Nephron (organoid): ENCODE measurements at regions not wholly inside any gene's neighbourhood (a gene's known extent, or its start where the extent isn't known, plus 50 kb on each side); places are given as distances from the start of the nearest gene placed in this dataset.

Source experiments
- H3K27ac Mint-ChIP-seq, 3 experiments: 2 replicates each; pipeline ENCODE4 v1.8.0; 2020; ENCODE audit warnings: mixed read lengths in 3 of 3, mild to moderate bottlenecking in 2 of 3, moderate library complexity in 1 of 3
- H3K27me3 Mint-ChIP-seq: 2 replicates; pipeline ENCODE4 v1.8.0; 2021; ENCODE audit warnings: low read depth, mild to moderate bottlenecking, moderate library complexity, mixed read lengths
- H3K36me3 Mint-ChIP-seq: 2 replicates; pipeline ENCODE4 v1.8.0; 2020; ENCODE audit warnings: low read depth, mixed read lengths
- H3K4me1 Mint-ChIP-seq: 2 replicates; pipeline ENCODE4 v1.8.0; 2020; ENCODE audit warnings: mixed read lengths
- H3K4me3 Mint-ChIP-seq, 3 experiments: 2 replicates each; pipeline ENCODE4 v1.8.0; 2020; ENCODE audit warnings: mild to moderate bottlenecking in 3 of 3, mixed read lengths in 3 of 3, moderate library complexity in 2 of 3
- H3K9me3 Mint-ChIP-seq: 2 replicates; pipeline ENCODE4 v1.8.0; 2020; ENCODE audit warnings: mixed read lengths
- TF ChIP-seq, protein P1 (sequence below), 3 experiments: fragments of 200-600 bp; sonication (generic); IDR thresholded peaks; one replicate each; pipeline ENCODE4 v1.5.0; 2021; ENCODE audit warnings: antibody characterized with exemption in 3 of 3; ENCODE audit not compliant: unreplicated experiment in 3 of 3

DNA sequence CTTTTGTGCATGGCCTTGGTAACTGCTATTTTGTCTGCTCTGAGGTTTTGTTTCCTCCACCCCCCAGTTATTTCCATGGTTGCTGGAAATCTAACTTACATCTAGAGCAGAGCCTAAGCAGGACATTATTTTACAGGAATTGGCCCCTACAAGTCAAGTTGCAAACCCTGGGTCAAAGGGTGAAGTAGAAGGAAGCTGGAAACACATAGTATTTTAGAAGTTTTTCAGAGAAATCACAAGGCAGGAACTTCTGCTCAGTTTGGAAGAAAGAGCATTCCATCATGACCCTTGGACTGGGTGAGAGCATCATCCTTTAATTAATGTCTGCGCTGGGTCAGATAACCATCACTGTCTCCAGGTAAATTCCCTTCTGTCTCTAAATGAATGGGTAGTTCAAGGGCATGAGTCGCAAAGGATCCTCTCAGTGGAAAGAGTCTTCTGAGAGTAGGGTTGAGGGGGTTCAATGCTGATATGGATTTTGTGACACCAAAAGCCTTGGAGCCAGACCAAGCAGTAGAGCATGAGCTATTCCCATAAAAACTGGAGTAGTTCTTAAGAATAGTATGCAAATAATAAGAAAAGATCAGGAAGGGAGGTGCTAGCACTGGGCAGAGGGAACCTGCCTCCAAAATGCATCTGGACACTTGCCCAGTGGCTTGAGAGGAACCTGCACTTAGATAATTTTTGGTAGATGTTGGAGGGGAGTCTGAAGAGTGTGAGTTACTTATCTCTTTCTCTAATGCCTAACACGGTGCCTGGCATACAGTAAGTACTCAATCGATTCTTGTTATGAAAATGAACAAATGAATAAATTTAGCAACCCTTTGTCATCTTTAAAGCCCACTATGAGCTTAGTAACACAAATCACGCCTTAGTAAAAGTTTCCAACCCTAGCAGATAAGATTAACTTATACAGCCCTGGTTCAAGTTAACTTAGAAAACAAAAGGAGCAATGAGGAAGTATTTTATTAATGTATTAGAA is 160.6 kb upstream of the ADO start:
- no peaks in the 10 kb centered on the region for H3K4me1 Mint-ChIP-seq
- TF ChIP-seq, protein P1, sequence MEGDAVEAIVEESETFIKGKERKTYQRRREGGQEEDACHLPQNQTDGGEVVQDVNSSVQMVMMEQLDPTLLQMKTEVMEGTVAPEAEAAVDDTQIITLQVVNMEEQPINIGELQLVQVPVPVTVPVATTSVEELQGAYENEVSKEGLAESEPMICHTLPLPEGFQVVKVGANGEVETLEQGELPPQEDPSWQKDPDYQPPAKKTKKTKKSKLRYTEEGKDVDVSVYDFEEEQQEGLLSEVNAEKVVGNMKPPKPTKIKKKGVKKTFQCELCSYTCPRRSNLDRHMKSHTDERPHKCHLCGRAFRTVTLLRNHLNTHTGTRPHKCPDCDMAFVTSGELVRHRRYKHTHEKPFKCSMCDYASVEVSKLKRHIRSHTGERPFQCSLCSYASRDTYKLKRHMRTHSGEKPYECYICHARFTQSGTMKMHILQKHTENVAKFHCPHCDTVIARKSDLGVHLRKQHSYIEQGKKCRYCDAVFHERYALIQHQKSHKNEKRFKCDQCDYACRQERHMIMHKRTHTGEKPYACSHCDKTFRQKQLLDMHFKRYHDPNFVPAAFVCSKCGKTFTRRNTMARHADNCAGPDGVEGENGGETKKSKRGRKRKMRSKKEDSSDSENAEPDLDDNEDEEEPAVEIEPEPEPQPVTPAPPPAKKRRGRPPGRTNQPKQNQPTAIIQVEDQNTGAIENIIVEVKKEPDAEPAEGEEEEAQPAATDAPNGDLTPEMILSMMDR (IDR thresholded peaks at IDR 0.05; ENCODE audit: unreplicated experiment in 3 of 3), result no peak

DNA sequence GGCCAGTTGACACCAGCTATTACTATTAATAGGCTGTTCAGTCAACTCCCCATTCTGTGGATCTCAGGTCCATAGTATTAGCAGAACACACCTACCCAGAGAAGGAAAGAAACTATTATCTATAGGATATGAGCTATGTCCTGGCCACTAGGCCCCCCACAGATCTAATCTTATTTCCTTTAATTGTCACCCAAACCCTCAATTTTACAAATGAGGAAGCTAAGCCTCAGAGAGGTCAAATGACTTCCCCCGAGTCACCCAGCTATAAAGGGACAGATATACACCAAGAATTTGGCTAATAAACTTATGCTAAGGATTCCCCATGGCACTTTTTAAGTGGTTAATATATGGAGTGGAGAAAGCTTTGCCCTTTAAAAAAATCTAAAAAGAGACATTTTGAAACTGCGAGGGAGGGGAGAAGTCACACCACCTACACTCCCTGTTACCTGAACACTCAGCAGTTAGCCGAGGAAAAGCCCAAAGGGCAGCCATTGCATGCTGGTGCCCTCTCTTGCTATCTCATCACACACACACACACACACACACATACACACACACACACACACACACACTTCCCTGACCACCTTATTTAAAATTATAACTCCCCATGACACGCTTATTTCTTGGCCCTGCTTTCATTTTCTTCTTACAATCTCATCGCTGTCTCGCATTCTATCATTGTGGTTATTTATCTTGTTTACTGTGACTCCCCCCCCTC is 157.0 kb upstream of the ADO start:
- H3K36me3 Mint-ChIP-seq, result no peaks in the 10 kb centered on the region
- no peaks in the 10 kb centered on the region for H3K4me1 Mint-ChIP-seq
- no peaks in the 10 kb centered on the region for H3K9me3 Mint-ChIP-seq
- no peaks in the 10 kb centered on the region for H3K27me3 Mint-ChIP-seq
- TF ChIP-seq, protein P1 (IDR thresholded peaks at IDR 0.05; ENCODE audit: unreplicated experiment in 3 of 3), result no peak
- no peak overlapping the region for H3K4me3 Mint-ChIP-seq
- no peak overlapping the region for H3K27ac Mint-ChIP-seq

More for the DNA sequence above, 160.6 kb upstream of the ADO start:
- H3K36me3 Mint-ChIP-seq, result no peaks in the 10 kb centered on the region
- no peaks in the 10 kb centered on the region for H3K9me3 Mint-ChIP-seq
- H3K27me3 Mint-ChIP-seq, result no peaks in the 10 kb centered on the region
- H3K27ac Mint-ChIP-seq, result no peak overlapping the region
- no peak overlapping the region for H3K4me3 Mint-ChIP-seq

DNA sequence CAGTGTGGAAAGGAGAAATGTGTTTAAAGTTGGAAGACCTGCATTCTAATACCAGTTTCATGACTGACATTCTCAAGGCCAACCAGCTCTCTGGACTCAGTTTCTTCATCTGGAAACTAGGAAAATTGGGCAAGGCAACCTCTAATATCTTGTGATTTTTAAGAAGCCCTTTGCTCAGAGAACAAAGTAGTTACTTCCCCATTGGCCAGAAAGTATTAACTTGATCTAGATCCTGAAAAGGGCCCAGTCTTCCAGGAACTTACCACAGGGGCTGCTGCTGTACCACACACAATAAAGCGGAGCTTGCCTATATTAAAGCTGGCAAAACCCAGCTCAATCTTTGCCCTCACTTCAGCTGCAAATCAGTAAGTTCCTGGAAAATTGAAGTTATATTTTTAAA is 155.6 kb upstream of the ADO start:
- Mint-ChIP-seq H3K9me3 (no peaks in the 10 kb centered on the region), H3K4me1 (no peaks in the 10 kb centered on the region), H3K27ac (no peak overlapping the region), H3K36me3 (no peaks in the 10 kb centered on the region), H3K27me3 (no peaks in the 10 kb centered on the region), H3K4me3 (no peak overlapping the region)
- TF ChIP-seq, protein P1 (IDR thresholded peaks at IDR 0.05; ENCODE audit: unreplicated experiment in 3 of 3), result no peak

DNA sequence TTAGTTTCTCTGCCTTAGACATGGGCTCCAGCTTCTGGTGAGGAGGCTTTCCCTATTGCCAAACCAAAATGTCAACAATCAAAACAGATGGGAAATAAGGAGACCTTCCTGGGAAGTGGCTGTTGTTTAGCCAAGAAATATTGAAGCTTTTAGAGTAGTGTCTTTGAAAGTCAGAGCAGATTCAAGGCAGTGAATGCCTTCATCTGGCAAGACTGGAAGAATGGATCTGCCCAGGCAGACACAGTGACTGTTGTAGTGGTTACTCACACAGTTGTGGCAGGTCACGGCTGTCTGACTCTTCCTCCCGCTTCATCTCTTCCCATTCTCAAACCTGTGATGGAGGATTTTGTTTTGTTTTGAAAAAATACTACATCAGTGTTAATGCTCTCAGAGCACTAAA is 154.1 kb upstream of the ADO start:
- TF ChIP-seq, protein P1 (IDR thresholded peaks at IDR 0.05; ENCODE audit: unreplicated experiment in 3 of 3), result no peak
- Mint-ChIP-seq H3K4me3 (no peak overlapping the region), H3K4me1 (no peaks in the 10 kb centered on the region), H3K36me3 (no peaks in the 10 kb centered on the region), H3K27me3 (no peaks in the 10 kb centered on the region), H3K9me3 (no peaks in the 10 kb centered on the region), H3K27ac (no peak overlapping the region)

DNA sequence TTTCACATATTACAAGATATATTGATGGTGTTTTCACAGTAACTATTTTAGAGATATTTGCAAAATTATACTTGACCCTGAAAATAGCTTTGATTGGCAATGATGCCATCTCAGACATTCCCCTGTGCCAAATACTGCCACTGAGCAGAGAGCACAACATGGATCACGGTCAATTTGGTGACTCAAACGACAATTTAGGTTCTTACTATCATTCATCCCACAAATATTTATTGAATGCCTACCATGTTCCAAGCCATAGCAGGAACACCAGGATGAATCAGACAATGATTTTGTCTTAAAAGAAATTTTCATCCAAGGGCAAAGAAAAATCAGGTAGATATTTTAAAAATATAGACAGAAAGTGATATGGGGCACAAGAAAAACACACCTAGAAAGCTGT is 153.2 kb upstream of the ADO start:
- no peaks in the 10 kb centered on the region for H3K36me3 Mint-ChIP-seq
- no peaks in the 10 kb centered on the region for H3K27me3 Mint-ChIP-seq
- TF ChIP-seq, protein P1 (IDR thresholded peaks at IDR 0.05; ENCODE audit: unreplicated experiment in 3 of 3), result no peak
- H3K27ac Mint-ChIP-seq, result no peak overlapping the region
- no peaks in the 10 kb centered on the region for H3K4me1 Mint-ChIP-seq
- no peak overlapping the region for H3K4me3 Mint-ChIP-seq
- H3K9me3 Mint-ChIP-seq, result no peaks in the 10 kb centered on the region
